OCI-LY7 (cell line): ENCODE measurements at regions not wholly inside any gene's neighbourhood (a gene's known extent, or its start where the extent isn't known, plus 50 kb on each side); places are given as distances from the start of the nearest gene placed in this dataset.
A peak's percentile ranks its signal among the peaks of the same experiment; 100 is the strongest.

Experiments used
- BruUV-seq: library from RNA; stranded (reverse); fragments of 400-500 nt; replicated peaks from 2 replicates; lab custom pipeline; 2021; lab: Mats Ljungman, UMichigan
- CTCF ChIA-PET: fragments of 300-600 bp; sonication (Branson Sonifier 250); formaldehyde crosslinking; loops from one replicate; lab custom pipeline; 2022; ENCODE audit warnings: antibody characterized with exemption; ENCODE audit not compliant: unreplicated experiment; lab: Charles Lee
- POLR2A ChIA-PET: fragments of 300-600 bp; sonication (Branson Sonifier 250); formaldehyde crosslinking; loops from one replicate; lab custom pipeline; 2022; ENCODE audit warnings: antibody characterized with exemption; lab: Charles Lee
- DNase-seq: peaks from one replicate; pipeline ENCODE4 v3.0.0-alpha.2; 2015; ENCODE audit warnings: low spot score
- H2AFZ ChIP-seq: fragments of 200-600 bp; sonication (generic), shearing (Covaris generic); 2 replicates; pipeline ENCODE4 v1.6.1; 2014; ENCODE audit warnings: mild to moderate bottlenecking, antibody characterized with exemption, low read length, moderate library complexity
- H3K27ac ChIP-seq: fragments of 200-600 bp; sonication (generic); 2 replicates; pipeline ENCODE4 v1.5.1; 2014; ENCODE audit warnings: mixed run types, low read depth, mild to moderate bottlenecking, moderate library complexity, low read length, inconsistent platforms; ENCODE audit not compliant: poor library complexity, severe bottlenecking
- H3K36me3 ChIP-seq: fragments of 200-600 bp; sonication (generic); 2 replicates; pipeline ENCODE4 v1.6.1; 2014; ENCODE audit warnings: mild to moderate bottlenecking, antibody characterized with exemption, low read length, moderate library complexity, mixed read lengths; ENCODE audit not compliant: insufficient read depth
- H3K4me1 ChIP-seq: fragments of 200-600 bp; sonication (generic); 2 replicates; pipeline ENCODE4 v1.5.1; 2014; ENCODE audit warnings: mild to moderate bottlenecking, low read length; ENCODE audit not compliant: insufficient read depth, poor library complexity, severe bottlenecking
- H3K4me2 ChIP-seq: fragments of 200-600 bp; sonication (generic); 2 replicates; pipeline ENCODE4 v1.6.1; 2014; ENCODE audit warnings: mild to moderate bottlenecking, low read length
- H3K4me3 ChIP-seq: fragments of 200-600 bp; sonication (generic); 2 replicates; pipeline ENCODE4 v1.5.1; 2014; ENCODE audit warnings: mild to moderate bottlenecking, low read depth, low read length; ENCODE audit not compliant: poor library complexity, severe bottlenecking
- H3K79me2 ChIP-seq: fragments of 200-600 bp; sonication (generic); 2 replicates; pipeline ENCODE4 v1.6.1; 2016; ENCODE audit warnings: low read depth, mild to moderate bottlenecking, low read length, moderate library complexity, mixed read lengths; ENCODE audit not compliant: insufficient read depth
- H3K9me2 ChIP-seq: fragments of 200-600 bp; sonication (generic); 2 replicates; pipeline ENCODE4 v1.6.1; 2016; ENCODE audit warnings: mild to moderate bottlenecking, low read length, mixed read lengths; ENCODE audit not compliant: insufficient read depth
- H3K9me3 ChIP-seq: fragments of 200-600 bp; sonication (generic); 2 replicates; pipeline ENCODE4 v1.6.1; 2014; ENCODE audit warnings: mild to moderate bottlenecking, mixed run types, low read length, mixed read lengths
- H4K20me1 ChIP-seq: fragments of 200-600 bp; sonication (generic); 2 replicates; pipeline ENCODE4 v1.6.1; 2014; ENCODE audit warnings: mild to moderate bottlenecking, antibody characterized with exemption, low read length, moderate library complexity, mixed read lengths; ENCODE audit not compliant: insufficient read depth
- CTCF ChIP-seq: fragments of 200-600 bp; sonication (generic); conservative IDR thresholded peaks from 2 replicates; pipeline ENCODE4 v1.5.1; 2014; ENCODE audit warnings: mild to moderate bottlenecking, antibody characterized with exemption, low read length, moderate library complexity, mixed read lengths
- EZH2phosphoT487 ChIP-seq: fragments of 200-600 bp; sonication (generic); IDR thresholded peaks from 2 replicates; pipeline ENCODE4 v1.6.1; 2018; ENCODE audit warnings: low read depth, borderline replicate concordance, mild to moderate bottlenecking, mixed run types, antibody characterized with exemption, low read length, moderate library complexity, mixed read lengths
- intact Hi-C: fragments of 100-400 bp; cut with micrococcal nuclease; formaldehyde crosslinking; loops from one replicate; pipeline ENCODE4 v1.10.0; 2022; ENCODE audit not compliant: unreplicated experiment

GRCh38 chr14:106681161-106681560 is 1154.8 kb downstream of the TMEM121 start:
- intact Hi-C loops: no loop called here
- BruUV-seq: no TSS peak
- CTCF ChIA-PET: no interaction called here

GRCh38 chr14:106681568-106681967 is 1155.2 kb downstream of the TMEM121 start:
- BruUV-seq: no TSS peak
- H3K4me2 ChIP-seq: no peak overlapping the region
- TF ChIP-seq CTCF (peak; percentile 64), EZH2phosphoT487 (no peak)
- H3K4me1 ChIP-seq: no peaks in the 10 kb centered on the region
- DNase-seq: no peak
- H4K20me1 ChIP-seq: no peaks in the 10 kb centered on the region
- intact Hi-C loops: no loop called here
- no peak overlapping the region for H2AFZ ChIP-seq
- H3K27ac ChIP-seq: no peak overlapping the region
- POLR2A ChIA-PET: no interaction called here
- no peaks in the 10 kb centered on the region for H3K9me3 ChIP-seq
- CTCF ChIA-PET: no interaction called here
- H3K4me3 ChIP-seq: no peak overlapping the region
- no peaks in the 10 kb centered on the region for H3K36me3 ChIP-seq
- H3K79me2 ChIP-seq: no peaks in the 10 kb centered on the region
- H3K9me2 ChIP-seq: no peaks in the 10 kb centered on the region

More at GRCh38 chr14:106681161-106681560, 1154.8 kb downstream of the TMEM121 start:
- Histone ChIP-seq H3K9me2 (no peaks in the 10 kb centered on the region), H2AFZ (no peak overlapping the region), H3K27ac (no peak overlapping the region), H3K79me2 (no peaks in the 10 kb centered on the region), H4K20me1 (no peaks in the 10 kb centered on the region), H3K4me3 (no peak overlapping the region), H3K4me2 (no peak overlapping the region), H3K4me1 (no peaks in the 10 kb centered on the region), H3K36me3 (no peaks in the 10 kb centered on the region), H3K9me3 (no peaks in the 10 kb centered on the region)
- POLR2A ChIA-PET: no interaction called here
- no peak for TF ChIP-seq CTCF
- TF ChIP-seq EZH2phosphoT487: no peak
- no peak for DNase-seq

- no peak overlapping the region for H3K27ac ChIP-seq
- intact Hi-C loops: no loop called here
- no peak overlapping the region for H3K4me3 ChIP-seq
- no peak overlapping the region for H3K4me2 ChIP-seq
- TF ChIP-seq CTCF (no peak), EZH2phosphoT487 (no peak)
- no peaks in the 10 kb centered on the region for H3K79me2 ChIP-seq
- no TSS peak for BruUV-seq
- no peaks in the 10 kb centered on the region for H4K20me1 ChIP-seq
- ChIA-PET CTCF (no interaction called here), POLR2A (no interaction called here)
- no peaks in the 10 kb centered on the region for H3K9me2 ChIP-seq
- no peaks in the 10 kb centered on the region for H3K9me3 ChIP-seq
- no peak for DNase-seq
- H3K36me3 ChIP-seq: no peaks in the 10 kb centered on the region
- no peak overlapping the region for H2AFZ ChIP-seq
- no peaks in the 10 kb centered on the region for H3K4me1 ChIP-seq
Observed at GRCh38 chr14:106683631-106684030, 1157.2 kb downstream of the TMEM121 start.
